ENCODE measurements at regions not wholly inside any gene's neighbourhood (a gene's known extent, or its start where the extent isn't known, plus 50 kb on each side); places are given as distances from the start of the nearest gene placed in this dataset.

GRCh38 chr3:110956081-110956480, 115.5 kb upstream of the NECTIN3 start:
- Histone ChIP-seq H3K79me2 (ENCODE audit: control insufficient read depth, insufficient read depth, low read length) (no peaks in the 10 kb centered on the region), H3K27me3 (ENCODE audit: control insufficient read depth in 2 of 2, insufficient read depth in 2 of 2, low read length in 2 of 2) (no peaks in the 10 kb centered on the region), H3K4me2 (ENCODE audit: insufficient read depth, low read length) (no peak overlapping the region), H3K4me3 (no peak overlapping the region), H2AFZ (ENCODE audit: low read depth, low read length) (no peak overlapping the region), H3K9me3 (replicated peaks; ENCODE audit: control insufficient read depth, insufficient read depth, low read depth, low read length) (no peaks in the 10 kb centered on the region), H3K4me1 (replicated peaks in 1 of 2; ENCODE audit: control insufficient read depth in 2 of 2, insufficient read depth in 2 of 2, low read length in 2 of 2) (no peaks in the 10 kb centered on the region), H3K27ac (ENCODE audit: extremely low read depth, low read depth, low read length) (no peak overlapping the region), H3K9me1 (ENCODE audit: control insufficient read depth, insufficient read depth, low read length) (no peaks in the 10 kb centered on the region), H3K9ac (ENCODE audit: insufficient read depth in 1 of 2, low read depth in 2 of 2, low read length in 2 of 2) (no peak overlapping the region), H3K36me3 (ENCODE audit: control insufficient read depth, insufficient read depth, low read length) (no peaks in the 10 kb centered on the region), H4K20me1 (replicated peaks; ENCODE audit: control insufficient read depth, insufficient read depth, low read length) (no peaks in the 10 kb centered on the region)
- FAIRE-seq, result no peak
- ChIA-PET POLR2A (no interaction called here), CTCF (ENCODE audit: low intra/inter-chr PET ratio) (no interaction called here)
- WGBS (ENCODE audit: insufficient coverage, low coverage, missing lambda C conversion rate), result 0% methylated on average over 3 of the region's 3 CpGs
- in situ Hi-C loops (cut with MboI), result no loop called here
- TF ChIP-seq XRCC5 (IDR thresholded peaks at IDR 0.05; ENCODE audit: low read depth, low read length) (no peak), HMG20B (CRISPR knock-in tag; IDR thresholded peaks at IDR 0.05) (no peak), ZFP30 (CRISPR knock-in tag; IDR thresholded peaks at IDR 0.05; ENCODE audit: borderline replicate concordance) (no peak), USF1 (CRISPR knock-in tag; IDR thresholded peaks at IDR 0.05) (no peak), ARID3A (IDR thresholded peaks at IDR 0.05; ENCODE audit: borderline replicate concordance, low read depth, low read length) (no peak), TARDBP (IDR thresholded peaks at IDR 0.05) (no peak), XRCC3 (IDR thresholded peaks at IDR 0.05) (no peak), GATA2 (CRISPR knock-in tag; IDR thresholded peaks at IDR 0.05) (no peak), TSC22D4 (tag; IDR thresholded peaks at IDR 0.05) (no peak), ZNF354B (CRISPR knock-in tag; IDR thresholded peaks at IDR 0.05) (no peak), TEAD2 (tag; IDR thresholded peaks at IDR 0.05) (no peak), ZNF121 (CRISPR knock-in tag; conservative IDR thresholded peaks at IDR 0.05) (no peak), SMAD1 (IDR thresholded peaks at IDR 0.05; ENCODE audit: low read depth, low read length, partially characterized antibody) (no peak), JUND (IDR thresholded peaks at IDR 0.05; ENCODE audit: borderline replicate concordance, low read depth, low read length) (no peak), JUND (tag; IDR thresholded peaks at IDR 0.05; ENCODE audit: borderline replicate concordance, low read depth, low read length) (no peak), IRF1 (CRISPR knock-in tag; IDR thresholded peaks at IDR 0.05; ENCODE audit: borderline replicate concordance) (no peak), CGGBP1 (CRISPR knock-in tag; IDR thresholded peaks at IDR 0.05) (no peak), PTBP1 (IDR thresholded peaks at IDR 0.05; ENCODE audit: low read depth, low read length) (no peak), SRSF7 (optimal IDR thresholded peaks at IDR 0.05; ENCODE audit: low read depth, low read length) (no peak)
- intact Hi-C loops (cut with micrococcal nuclease), result no loop called here
- ATAC-seq, result no peak
- no peak for DNase-seq (ENCODE audit: extremely low read depth in 1 of 4, low spot score in 3 of 4)
- no TSS peak for BruUV-seq (replicated peaks)

All from K562 (cell line).